B cell (primary cell): ENCODE measurements at regions not wholly inside any gene's neighbourhood (a gene's known extent, or its start where the extent isn't known, plus 50 kb on each side); places are given as distances from the start of the nearest gene placed in this dataset.

Source experiments
- ATAC-seq: fragments of 200-7000 bp; cut with Tn5 transposase; one replicate; pipeline ENCODE4 v1.10.0; 2021; ENCODE audit warnings: low read depth, mild to moderate bottlenecking, moderate number of reproducible peaks, moderate library complexity
- CTCF ChIA-PET: fragments of 350-600 bp; sonication (Branson Sonifier 250); formaldehyde crosslinking; loops from one replicate; lab custom pipeline; 2021; ENCODE audit warnings: antibody characterized with exemption, inconsistent platforms; lab: Charles Lee
- POLR2A ChIA-PET: fragments of 350-600 bp; sonication (Branson Sonifier 250); formaldehyde crosslinking; loops from one replicate; lab custom pipeline; 2021; ENCODE audit warnings: antibody characterized with exemption; lab: Charles Lee
- DNase-seq: peaks from one replicate; pipeline ENCODE4 v3.0.0; 2013
- H2AFZ ChIP-seq: 2 replicates; pipeline ENCODE4 v1.6.1; 2012; ENCODE audit warnings: mild to moderate bottlenecking, low read depth, low read length; ENCODE audit not compliant: insufficient read depth, poor library complexity, severe bottlenecking
- H3K27ac ChIP-seq, 2 donors: 1 replicate in 1 of 2; 2 replicates in 1 of 2; pipeline ENCODE4 v1.5.1; 2012 to 2013; ENCODE audit warnings: low read length in 2 of 2, mild to moderate bottlenecking in 2 of 2, moderate library complexity in 1 of 2
- H3K27me3 ChIP-seq, 4 experiments: fragments of 200-600 bp in 1 of 4; sonication (generic) in 1 of 4; replicated peaks in 1 of 4; 1 replicate in 2 of 4; 2 replicates in 2 of 4; pipeline versions ENCODE4 v1.6.1 to v1.7.0; 2013 to 2016; ENCODE audit warnings: low read length in 3 of 4, mild to moderate bottlenecking in 2 of 4, mixed read lengths in 1 of 4, moderate library complexity in 1 of 4; ENCODE audit not compliant: insufficient read depth in 4 of 4, control insufficient read depth in 3 of 4; ENCODE audit errors: control extremely low read depth in 1 of 4
- H3K36me3 ChIP-seq, 2 experiments: replicated peaks in 1 of 2; 1 replicate in 1 of 2; 2 replicates in 1 of 2; pipeline versions ENCODE4 v1.6.1 to v1.7.1; 2013; ENCODE audit warnings: low read length in 1 of 2; ENCODE audit not compliant: insufficient read depth in 2 of 2, control insufficient read depth in 1 of 2; ENCODE audit errors: control extremely low read depth in 1 of 2, extremely low read depth in 1 of 2
- H3K4me1 ChIP-seq, 2 donors: fragments of 200-600 bp in 1 of 2; sonication (generic) in 1 of 2; 1 replicate in 1 of 2; 2 replicates in 1 of 2; pipeline versions ENCODE4 v1.5.1 to v1.6.1; 2013 to 2017; ENCODE audit warnings: low read length in 2 of 2; ENCODE audit not compliant: control insufficient read depth in 2 of 2, insufficient read depth in 2 of 2
- H3K4me2 ChIP-seq: replicated peaks from 2 replicates; pipeline ENCODE3; 2012; ENCODE audit warnings: mild to moderate bottlenecking, low read depth, low read length; ENCODE audit not compliant: poor library complexity, severe bottlenecking
- H3K4me3 ChIP-seq, 5 experiments: fragments of 200-600 bp in 1 of 5; sonication (generic) in 1 of 5; 1 replicate in 3 of 5; 2 replicates in 2 of 5; pipeline versions ENCODE4 v1.5.1 to v1.7.0; 2011 to 2016; ENCODE audit warnings: low read length in 4 of 5, mild to moderate bottlenecking in 4 of 5, low read depth in 2 of 5, control low read depth in 1 of 5, moderate library complexity in 1 of 5; ENCODE audit not compliant: insufficient read depth in 1 of 5; ENCODE audit errors: control extremely low read depth in 1 of 5, extremely low read depth in 1 of 5
- H3K79me2 ChIP-seq: fragments of 200-600 bp; sonication (generic); one replicate; pipeline ENCODE4 v1.6.0; 2016; ENCODE audit warnings: low read length; ENCODE audit not compliant: control insufficient read depth, insufficient read depth
- H3K9ac ChIP-seq: fragments of 200-600 bp; sonication (generic); 2 replicates; pipeline ENCODE4 v1.6.1; 2017; ENCODE audit warnings: mild to moderate bottlenecking, low read length, moderate library complexity
- H3K9me3 ChIP-seq, 3 donors: one replicate each; pipeline versions ENCODE4 v1.6.1 to v1.7.1; 2013; ENCODE audit warnings: low read length in 2 of 3; ENCODE audit not compliant: control insufficient read depth in 2 of 3, insufficient read depth in 1 of 3; ENCODE audit errors: control extremely low read depth in 1 of 3
- H4K20me1 ChIP-seq: 2 replicates; pipeline ENCODE4 v1.6.0; 2012; ENCODE audit warnings: mild to moderate bottlenecking, low read length; ENCODE audit not compliant: insufficient read depth, control insufficient read depth, poor library complexity, severe bottlenecking
- H3K27ac Mint-ChIP-seq: one replicate; pipeline ENCODE4 v1.8.0; 2021; ENCODE audit warnings: mixed read lengths
- H3K27me3 Mint-ChIP-seq: one replicate; pipeline ENCODE4 v1.8.0; 2021; ENCODE audit warnings: mixed read lengths
- H3K4me1 Mint-ChIP-seq: one replicate; pipeline ENCODE4 v1.8.0; 2021; ENCODE audit warnings: mixed read lengths
- H3K4me3 Mint-ChIP-seq: one replicate; pipeline ENCODE4 v1.8.0; 2021; ENCODE audit warnings: mixed read lengths
- H3K9me3 Mint-ChIP-seq: one replicate; pipeline ENCODE4 v1.8.0; 2022; ENCODE audit warnings: mixed read lengths; ENCODE audit not compliant: insufficient read depth
- CTCF ChIP-seq: fragments of 200-600 bp; IDR thresholded peaks from one replicate; pipeline ENCODE4 v1.8.0; 2022; ENCODE audit warnings: antibody characterized with exemption, mild to moderate bottlenecking
- EZH2 ChIP-seq: IDR thresholded peaks from 2 replicates; pipeline ENCODE4 v1.6.1; 2012; ENCODE audit warnings: borderline replicate concordance, low read depth, mild to moderate bottlenecking, moderate library complexity, low read length; ENCODE audit not compliant: insufficient read depth, poor library complexity, severe bottlenecking
- WGBS: methylation state at CpG from one replicate; pipeline ENCODE4 v1.1.5; 2013; ENCODE audit warnings: missing lambda C conversion rate; ENCODE audit not compliant: insufficient coverage; 5-methylcytosine and 5-hydroxymethylcytosine counted together
- intact Hi-C: fragments of 100-400 bp; cut with micrococcal nuclease; formaldehyde crosslinking; loops from one replicate; pipeline ENCODE4 v1.10.0; 2022

GRCh38 chr10:117781216-117781831, 238.8 kb downstream of the EMX2 start:
- no peaks in the 10 kb centered on the region for H3K9me3 Mint-ChIP-seq
- H3K27me3 Mint-ChIP-seq, result no peaks in the 10 kb centered on the region
- TF ChIP-seq EZH2, result no peak
- TF ChIP-seq CTCF, result no peak
- Histone ChIP-seq H3K4me2 (no peak overlapping the region), H2AFZ (no peak overlapping the region), H3K79me2 (no peaks in the 10 kb centered on the region), H3K4me1 (no peaks in the 10 kb centered on the region), H3K36me3 (no peaks in the 10 kb centered on the region), H3K27me3 (no peaks in the 10 kb centered on the region), H3K4me3 (no peak overlapping the region), H3K27ac (no peak overlapping the region), H3K9me3 (peaks cover 0 to 3% (median 0%) of the 10 kb centered on the region in 3 donors), H4K20me1 (no peaks in the 10 kb centered on the region), H3K9ac (no peak overlapping the region)
- CTCF ChIA-PET, result no interaction called here
- POLR2A ChIA-PET, result no interaction called here
- no peak for ATAC-seq
- no peak overlapping the region for H3K27ac Mint-ChIP-seq
- H3K4me3 Mint-ChIP-seq, result no peak overlapping the region
- WGBS, result 96% methylated on average over 5 of the region's 7 CpGs
- DNase-seq, result no peak
- no peaks in the 10 kb centered on the region for H3K4me1 Mint-ChIP-seq
- intact Hi-C loops, result no loop called here

- H2AFZ ChIP-seq, result no peak overlapping the region
- H3K27ac Mint-ChIP-seq, result no peak overlapping the region
- H3K36me3 ChIP-seq, result no peaks in the 10 kb centered on the region
- intact Hi-C loops, result no loop called here
- no peak overlapping the region for H3K4me2 ChIP-seq
- H3K4me3 ChIP-seq, result no peak overlapping the region
- peaks cover 0 to 3% (median 1%) of the 10 kb centered on the region in 3 donors for H3K9me3 ChIP-seq
- no peak for DNase-seq
- H4K20me1 ChIP-seq, result no peaks in the 10 kb centered on the region
- no peaks in the 10 kb centered on the region for H3K79me2 ChIP-seq
- H3K9ac ChIP-seq, result no peak overlapping the region
- no peaks in the 10 kb centered on the region for H3K27me3 Mint-ChIP-seq
- no peak overlapping the region for H3K27ac ChIP-seq
- CTCF ChIA-PET, result no interaction called here
- 33% methylated on average over 4 of the region's 5 CpGs for WGBS
- H3K4me3 Mint-ChIP-seq, result no peak overlapping the region
- no peaks in the 10 kb centered on the region for H3K9me3 Mint-ChIP-seq
- H3K27me3 ChIP-seq, result no peaks in the 10 kb centered on the region
- H3K4me1 Mint-ChIP-seq, result no peaks in the 10 kb centered on the region
- ATAC-seq, result no peak
- TF ChIP-seq CTCF (no peak), EZH2 (no peak)
- no peaks in the 10 kb centered on the region for H3K4me1 ChIP-seq
- POLR2A ChIA-PET, result no interaction called here
These were observed 239.7 kb downstream of the EMX2 start for GRCh38 chr10:117782276-117782675.
